HG02610 (cell line): ENCODE measurements at regions not wholly inside any gene's neighbourhood (a gene's known extent, or its start where the extent isn't known, plus 50 kb on each side); places are given as distances from the start of the nearest gene placed in this dataset.

Experiments used
- ATAC-seq: cut with Tn5 transposase; IDR thresholded peaks from one replicate; pipeline ENCODE4 v1.9.1; 2021; ENCODE audit warnings: mild to moderate bottlenecking, moderate library complexity; ENCODE audit not compliant: unreplicated experiment

DNA sequence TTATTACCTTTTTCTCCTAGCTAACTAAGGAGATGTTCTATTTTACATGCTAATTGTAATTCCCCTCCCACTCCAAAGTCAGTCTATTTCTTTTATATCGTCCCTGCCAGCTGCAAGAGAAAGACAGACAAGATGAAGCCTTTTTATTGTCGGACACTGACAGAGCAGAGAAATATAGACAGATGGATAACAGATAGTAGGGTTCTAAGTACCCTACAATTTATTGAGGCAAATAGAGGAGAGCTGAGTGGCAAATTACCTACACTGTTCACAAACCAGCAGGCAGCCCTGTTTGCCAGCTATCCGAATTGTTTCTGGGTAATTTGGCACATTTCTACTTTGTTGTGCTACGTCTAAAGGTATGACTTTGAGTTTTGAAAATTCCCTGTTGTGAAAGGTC lies 392.3 kb upstream of the ZNF717 start:
- no peak for ATAC-seq

- no peak for ATAC-seq
Measured at GRCh38 chr3:76178412-76178811, 393.1 kb upstream of the ZNF717 start.

GRCh38 chr3:76181213-76181612 lies 395.9 kb upstream of the ZNF717 start:
- ATAC-seq = no peak

- ATAC-seq = no peak
Measured at GRCh38 chr3:76198086-76198485, 412.7 kb upstream of the ZNF717 start.

DNA sequence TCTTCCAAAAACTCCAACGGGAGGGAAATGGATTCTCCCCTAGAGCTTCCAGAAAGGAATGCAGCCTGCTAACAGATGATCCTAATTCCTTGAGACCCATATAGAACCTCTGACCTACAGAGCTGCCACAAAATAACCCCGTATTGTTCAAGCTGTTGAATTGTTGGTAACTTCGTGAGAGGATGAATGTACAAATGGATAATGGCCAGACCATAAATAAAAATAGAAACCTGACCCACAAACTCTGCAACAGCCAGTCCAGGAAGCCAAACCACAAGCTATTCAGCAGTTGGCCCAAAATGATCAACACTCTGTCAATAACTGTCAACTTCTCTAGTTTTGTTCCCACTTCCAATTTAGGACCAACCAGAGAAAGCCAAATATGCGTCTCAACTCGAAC lies 414.0 kb upstream of the ZNF717 start:
- no peak for ATAC-seq

DNA sequence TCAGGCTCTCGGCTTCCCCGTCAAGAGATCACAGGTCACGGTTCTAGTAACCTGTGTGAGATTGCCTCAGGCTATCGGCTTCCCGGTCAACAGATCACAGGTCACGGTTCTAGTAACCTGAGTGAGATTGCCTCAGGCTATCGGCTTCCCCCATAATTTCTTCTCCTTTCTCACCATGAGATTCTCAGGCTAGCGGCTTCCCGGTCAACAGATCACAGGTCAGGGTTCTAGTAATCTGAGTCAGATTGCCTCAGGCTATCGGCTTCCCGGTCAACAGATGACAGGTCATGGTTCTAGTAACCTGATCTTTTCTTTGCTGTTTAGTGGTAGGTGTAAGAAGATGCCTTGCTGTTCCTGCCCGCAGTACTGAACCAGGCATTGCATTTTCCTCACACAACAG lies 418.2 kb upstream of the ZNF717 start:
- no peak for ATAC-seq

DNA sequence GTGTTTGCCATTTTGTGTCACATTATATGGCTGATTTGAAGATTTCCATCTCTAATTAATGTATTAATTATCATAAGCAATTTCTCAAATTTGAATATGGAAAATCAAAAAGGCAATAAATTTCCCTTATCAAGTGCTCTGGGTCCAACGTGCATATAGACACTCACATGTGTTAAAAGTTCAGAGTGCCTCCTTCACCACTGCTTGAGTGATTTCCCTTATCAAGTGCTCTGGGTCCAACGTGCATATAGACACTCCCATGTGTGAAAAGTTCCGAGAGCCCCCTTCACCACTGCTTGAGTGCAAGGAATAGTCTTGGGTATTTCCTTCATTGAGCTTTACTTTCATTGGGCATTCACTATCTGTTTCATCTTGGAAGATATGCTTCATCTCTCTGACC lies 421.0 kb upstream of the ZNF717 start:
- no peak for ATAC-seq

- ATAC-seq = no peak
Measured at GRCh38 chr3:76212679-76213078, 427.3 kb upstream of the ZNF717 start.

GRCh38 chr3:76222201-76222600 lies 436.9 kb upstream of the ZNF717 start:
- no peak for ATAC-seq

- ATAC-seq = no peak
Measured at GRCh38 chr3:76231258-76231657, 445.9 kb upstream of the ZNF717 start.

GRCh38 chr3:76242886-76243753 lies 457.8 kb upstream of the ZNF717 start:
- no peak for ATAC-seq

DNA sequence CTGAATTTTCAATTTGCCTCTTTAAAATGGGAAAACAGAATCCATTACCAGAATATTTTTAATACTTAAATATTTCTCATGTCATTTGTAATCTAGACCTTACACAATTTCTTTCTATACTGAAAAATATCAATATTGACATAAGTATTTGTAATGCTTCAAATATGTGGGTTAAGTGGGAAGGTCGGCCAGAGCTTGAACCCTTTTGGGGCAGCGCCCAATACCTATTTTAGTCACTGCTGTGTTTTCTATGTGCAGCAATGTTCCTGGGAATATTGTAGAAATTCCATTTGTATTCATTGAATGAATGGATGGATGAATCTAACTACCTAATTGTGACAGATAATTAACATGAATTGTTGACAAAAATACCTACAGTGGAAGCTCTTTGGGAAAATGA lies 459.7 kb upstream of the ZNF717 start:
- ATAC-seq = no peak

DNA sequence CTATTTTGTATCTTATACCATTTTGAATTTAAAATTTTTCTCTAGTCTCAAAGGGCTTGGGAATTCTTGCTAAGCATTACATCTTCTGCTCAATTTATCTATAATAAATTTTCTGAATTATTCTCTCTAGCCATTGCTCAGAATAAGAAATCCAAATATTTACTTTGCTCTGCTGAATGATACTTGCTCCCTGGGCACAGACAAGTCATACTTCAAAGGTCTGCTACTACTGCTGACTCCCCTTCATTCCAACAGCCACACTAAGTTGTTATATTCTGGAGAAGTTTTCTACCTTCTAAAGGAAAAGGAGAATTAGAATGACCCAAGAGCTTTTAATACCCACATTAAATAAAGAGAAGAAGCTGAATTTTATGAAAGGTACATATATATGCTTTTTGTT lies 460.3 kb upstream of the ZNF717 start:
- ATAC-seq = no peak

GRCh38 chr3:76264496-76264895 lies 479.1 kb upstream of the ZNF717 start:
- no peak for ATAC-seq

DNA sequence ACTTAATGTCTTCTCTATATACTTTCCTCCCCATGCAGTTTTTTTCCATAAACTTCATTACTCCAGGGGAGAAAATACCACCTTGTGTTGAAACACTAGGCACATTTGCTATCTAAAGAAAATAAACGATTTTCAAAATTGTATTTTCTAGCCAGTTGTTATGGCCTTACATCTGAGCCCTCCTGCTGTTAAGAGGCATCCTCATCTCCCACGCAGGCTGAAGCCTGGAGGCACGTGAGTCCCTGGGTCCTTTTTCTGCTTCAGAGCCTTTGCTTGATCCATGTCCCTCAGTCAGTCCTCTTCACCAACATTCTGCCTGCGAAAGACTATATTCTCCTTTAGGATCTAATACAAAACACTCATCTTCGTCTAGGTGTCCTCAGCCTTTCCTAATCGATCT lies 479.6 kb upstream of the ZNF717 start:
- no peak for ATAC-seq

DNA sequence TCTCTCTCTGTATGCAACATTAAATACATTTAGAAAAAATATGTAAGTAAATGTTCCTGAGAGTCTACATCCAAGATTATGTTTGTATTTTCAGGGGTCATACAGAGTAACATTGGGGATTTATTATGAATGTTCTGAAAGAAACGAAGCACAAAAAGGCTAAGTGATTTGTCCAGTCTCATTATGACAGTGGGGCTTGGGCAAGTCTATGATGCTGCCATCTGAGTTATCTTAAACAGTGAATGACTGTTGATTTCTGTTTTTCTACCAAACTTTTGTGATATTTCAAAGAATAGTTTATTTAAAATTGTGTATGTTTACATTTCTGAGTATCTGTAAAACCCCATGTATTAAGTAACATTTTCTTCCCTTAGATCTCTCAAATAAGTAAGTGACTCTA lies 481.2 kb upstream of the ZNF717 start:
- no peak for ATAC-seq

- no peak for ATAC-seq
Measured at GRCh38 chr3:76267851-76268380, 482.6 kb upstream of the ZNF717 start.

DNA sequence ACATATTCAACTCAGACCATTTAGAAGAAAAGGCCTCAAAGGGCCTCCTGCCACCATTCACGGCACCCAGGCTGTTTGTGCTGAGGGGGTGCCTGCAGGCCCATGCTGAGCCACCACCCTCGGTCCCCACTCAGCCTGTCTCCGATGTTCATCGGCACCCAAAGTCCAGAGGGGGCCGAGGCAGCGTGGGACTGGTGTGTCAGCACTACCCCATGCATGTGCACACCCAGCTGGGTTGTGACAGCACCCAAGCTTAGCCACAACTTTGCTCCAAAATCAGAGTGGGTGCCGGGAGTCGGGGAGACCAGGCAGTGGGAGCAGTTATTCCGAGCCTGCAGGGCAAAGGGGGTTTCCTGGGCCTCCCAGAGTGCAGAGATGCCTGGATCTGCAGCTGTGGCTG lies 508.5 kb upstream of the ZNF717 start:
- ATAC-seq = no peak

GRCh38 chr3:76300746-76301145 lies 515.4 kb upstream of the ZNF717 start:
- no peak for ATAC-seq

DNA sequence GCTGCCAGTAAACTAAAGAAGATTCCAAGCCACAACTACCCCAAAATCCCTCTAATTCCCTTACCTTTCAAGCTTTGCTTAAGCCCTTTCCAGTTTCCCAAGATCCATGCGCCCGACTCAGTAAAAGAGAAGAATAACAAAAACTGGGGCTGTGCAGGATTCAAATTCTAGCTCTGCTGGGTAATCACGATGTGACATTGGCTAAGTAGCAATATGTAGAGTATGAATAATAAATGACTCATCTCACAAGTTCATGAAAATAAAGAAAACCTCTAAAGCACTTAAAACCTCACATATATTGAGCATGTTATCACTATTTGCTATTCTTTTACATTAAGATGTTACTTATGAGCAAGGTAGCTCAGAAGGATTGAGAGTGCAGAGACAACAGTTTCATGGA lies 522.2 kb upstream of the ZNF717 start:
- no peak for ATAC-seq

GRCh38 chr3:76308541-76308940 lies 523.2 kb upstream of the ZNF717 start:
- ATAC-seq = no peak

DNA sequence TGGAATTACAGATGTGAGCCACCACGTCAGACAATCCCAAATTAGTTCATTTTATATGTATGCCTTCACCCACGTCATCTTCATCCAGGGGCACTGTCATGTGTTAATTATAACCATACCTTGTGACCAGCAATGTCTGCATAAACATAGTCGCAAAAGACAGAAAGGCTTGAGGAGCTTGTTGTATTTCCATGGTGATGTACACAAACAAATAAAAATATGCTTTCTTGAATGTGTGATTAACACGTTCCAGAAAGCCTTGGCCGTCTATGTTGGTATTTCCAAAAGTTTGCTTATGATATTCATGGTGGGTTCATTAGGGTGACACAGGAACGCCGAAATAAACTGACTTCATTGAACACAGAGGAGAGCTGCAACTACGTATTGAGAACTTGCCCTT lies 524.7 kb upstream of the ZNF717 start:
- no peak for ATAC-seq

- ATAC-seq = no peak
Measured at GRCh38 chr3:76310667-76311066, 525.3 kb upstream of the ZNF717 start.
